Fibroblast of lung (primary cell): ENCODE measurements at regions not wholly inside any gene's neighbourhood (a gene's known extent, or its start where the extent isn't known, plus 50 kb on each side); places are given as distances from the start of the nearest gene placed in this dataset.
A peak's percentile ranks its signal among the peaks of the same experiment; 100 is the strongest.

ENCODE experiments used
- DNase-seq, 2 donors: peaks; one replicate each; pipeline versions ENCODE4 v3.0.0 to v3.0.0-alpha.2; 2010; ENCODE audit warnings: low read depth in 2 of 2
- H2AFZ ChIP-seq: 2 replicates; pipeline ENCODE4 v1.5.1; 2012; ENCODE audit warnings: low read length, control low read depth, inconsistent platforms
- H3K27ac ChIP-seq: 2 replicates; pipeline ENCODE4 v1.5.1; 2011; ENCODE audit warnings: low read length, control low read depth; ENCODE audit not compliant: insufficient read depth
- H3K27me3 ChIP-seq: 2 replicates; pipeline ENCODE4 v1.5.1; 2011; ENCODE audit warnings: mild to moderate bottlenecking, low read length; ENCODE audit not compliant: control insufficient read depth, insufficient read depth
- H3K36me3 ChIP-seq: 2 replicates; pipeline ENCODE4 v1.5.1; 2011; ENCODE audit warnings: low read length; ENCODE audit not compliant: control insufficient read depth, insufficient read depth
- H3K4me1 ChIP-seq: 2 replicates; pipeline ENCODE4 v1.5.1; 2011; ENCODE audit warnings: low read length; ENCODE audit not compliant: control insufficient read depth, insufficient read depth; ENCODE audit errors: extremely low read depth
- H3K4me2 ChIP-seq: 2 replicates; pipeline ENCODE4 v1.5.1; 2011; ENCODE audit warnings: low read length, control low read depth; ENCODE audit not compliant: insufficient read depth; ENCODE audit errors: extremely low read depth
- H3K4me3 ChIP-seq, 4 experiments: fragments of 200-600 bp in 1 of 4; sonication (generic) in 1 of 4; replicated peaks in 1 of 4; 2 replicates each; pipeline ENCODE4 v1.5.1; 2011 to 2016; ENCODE audit warnings: low read length in 4 of 4, low read depth in 3 of 4, mild to moderate bottlenecking in 3 of 4, control low read depth in 2 of 4, inconsistent platforms in 1 of 4, mixed read lengths in 1 of 4; ENCODE audit not compliant: insufficient read depth in 1 of 4; ENCODE audit errors: control extremely low read depth in 1 of 4
- H3K79me2 ChIP-seq: 2 replicates; pipeline ENCODE4 v1.5.1; 2012; ENCODE audit warnings: mild to moderate bottlenecking, low read length, inconsistent platforms; ENCODE audit not compliant: control insufficient read depth, insufficient read depth
- H3K9ac ChIP-seq: 2 replicates; pipeline ENCODE4 v1.5.1; 2011; ENCODE audit warnings: mild to moderate bottlenecking, low read length, control low read depth; ENCODE audit not compliant: insufficient read depth
- H3K9me3 ChIP-seq: 2 replicates; pipeline ENCODE4 v1.5.1; 2012; ENCODE audit warnings: low read depth, low read length; ENCODE audit not compliant: control insufficient read depth, insufficient read depth
- H4K20me1 ChIP-seq: 2 replicates; pipeline ENCODE4 v1.5.1; 2011; ENCODE audit warnings: low read length; ENCODE audit not compliant: control insufficient read depth, insufficient read depth; ENCODE audit errors: extremely low read depth
- EZH2 ChIP-seq: IDR thresholded peaks from 2 replicates; pipeline ENCODE4 v1.5.1; 2012; ENCODE audit warnings: low read length, control low read depth, mild to moderate bottlenecking; ENCODE audit errors: missing control alignments
- TF ChIP-seq, protein P1 (sequence below), 2 donors: IDR thresholded peaks in 1 of 2; conservative IDR thresholded peaks in 1 of 2; 1 replicate in 1 of 2; 2 replicates in 1 of 2; pipeline ENCODE4 v1.5.1; 2011 to 2012; ENCODE audit warnings: low read length in 2 of 2, control low read depth in 1 of 2, inconsistent platforms in 1 of 2, low read depth in 1 of 2, mild to moderate bottlenecking in 1 of 2

DNA sequence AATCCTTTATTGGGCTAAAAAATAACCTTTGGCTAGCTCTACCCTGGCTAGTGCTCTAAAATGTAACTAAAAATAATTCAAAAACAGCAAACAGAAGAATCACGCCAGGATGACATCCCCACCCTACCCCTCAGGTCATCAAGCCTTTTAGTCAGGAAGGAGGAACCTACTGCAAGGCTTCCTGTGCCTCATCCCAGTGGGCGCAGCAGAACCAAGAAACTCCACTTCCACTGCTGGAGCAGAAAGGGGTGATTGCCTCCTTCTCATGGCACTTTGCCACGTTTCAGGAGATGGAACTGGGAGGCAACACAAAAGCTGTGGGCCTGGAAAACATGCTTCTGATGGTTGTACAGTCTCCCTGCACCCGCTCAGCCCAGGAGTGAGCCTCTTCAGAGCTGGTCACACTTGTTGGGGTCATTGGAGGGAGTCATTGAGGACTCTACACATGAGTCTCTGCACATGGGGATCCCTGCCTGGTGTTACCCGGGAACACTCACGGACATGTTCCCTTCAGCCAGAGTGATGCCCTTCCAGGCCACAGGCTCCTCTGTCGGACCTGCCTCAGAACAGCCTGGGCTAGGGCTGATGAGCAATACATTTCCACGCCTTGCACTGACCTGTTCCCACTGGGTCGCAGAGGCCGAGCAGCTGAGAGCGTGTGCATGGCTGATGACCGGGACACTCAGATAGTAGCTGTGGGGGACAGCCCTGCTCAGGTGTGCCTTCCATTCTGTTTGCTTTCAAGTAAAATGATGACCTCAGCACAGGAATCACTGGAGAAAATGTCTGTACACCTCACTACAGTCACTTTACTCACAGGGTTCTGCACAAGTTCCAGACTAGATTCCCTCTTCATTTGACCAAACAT, 355.3 kb downstream of the FGFR2 start:
- no peaks in the 10 kb centered on the region for H3K4me1 ChIP-seq
- H3K27ac ChIP-seq: no peak overlapping the region
- H3K27me3 ChIP-seq: no peaks in the 10 kb centered on the region
- TF ChIP-seq, protein P1, sequence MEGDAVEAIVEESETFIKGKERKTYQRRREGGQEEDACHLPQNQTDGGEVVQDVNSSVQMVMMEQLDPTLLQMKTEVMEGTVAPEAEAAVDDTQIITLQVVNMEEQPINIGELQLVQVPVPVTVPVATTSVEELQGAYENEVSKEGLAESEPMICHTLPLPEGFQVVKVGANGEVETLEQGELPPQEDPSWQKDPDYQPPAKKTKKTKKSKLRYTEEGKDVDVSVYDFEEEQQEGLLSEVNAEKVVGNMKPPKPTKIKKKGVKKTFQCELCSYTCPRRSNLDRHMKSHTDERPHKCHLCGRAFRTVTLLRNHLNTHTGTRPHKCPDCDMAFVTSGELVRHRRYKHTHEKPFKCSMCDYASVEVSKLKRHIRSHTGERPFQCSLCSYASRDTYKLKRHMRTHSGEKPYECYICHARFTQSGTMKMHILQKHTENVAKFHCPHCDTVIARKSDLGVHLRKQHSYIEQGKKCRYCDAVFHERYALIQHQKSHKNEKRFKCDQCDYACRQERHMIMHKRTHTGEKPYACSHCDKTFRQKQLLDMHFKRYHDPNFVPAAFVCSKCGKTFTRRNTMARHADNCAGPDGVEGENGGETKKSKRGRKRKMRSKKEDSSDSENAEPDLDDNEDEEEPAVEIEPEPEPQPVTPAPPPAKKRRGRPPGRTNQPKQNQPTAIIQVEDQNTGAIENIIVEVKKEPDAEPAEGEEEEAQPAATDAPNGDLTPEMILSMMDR (conservative IDR thresholded peaks at IDR 0.05 in 1 of 2, IDR thresholded peaks at IDR 0.05 in 1 of 2; ENCODE audit: low read depth in 1 of 2, low read length in 2 of 2): no peak
- TF ChIP-seq EZH2: no peak
- no peaks in the 10 kb centered on the region for H3K9me3 ChIP-seq
- H3K9ac ChIP-seq: no peak overlapping the region
- H3K79me2 ChIP-seq: no peaks in the 10 kb centered on the region
- H3K36me3 ChIP-seq: no peaks in the 10 kb centered on the region
- H4K20me1 ChIP-seq: no peaks in the 10 kb centered on the region
- H2AFZ ChIP-seq: no peak overlapping the region
- H3K4me3 ChIP-seq: no peak overlapping the region
- no peak for DNase-seq
- H3K4me2 ChIP-seq: no peak overlapping the region

- no peak overlapping the region for H3K9ac ChIP-seq
These were observed 354.5 kb downstream of the FGFR2 start for GRCh38 chr10:121243609-121244241.

GRCh38 chr10:121244818-121245217, 353.4 kb downstream of the FGFR2 start:
- no peaks in the 10 kb centered on the region for H3K36me3 ChIP-seq
- TF ChIP-seq, protein P1 (conservative IDR thresholded peaks at IDR 0.05 in 1 of 2, IDR thresholded peaks at IDR 0.05 in 1 of 2; ENCODE audit: low read depth in 1 of 2, low read length in 2 of 2): no peak
- no peak for TF ChIP-seq EZH2
- H4K20me1 ChIP-seq: no peaks in the 10 kb centered on the region
- H3K4me1 ChIP-seq: no peaks in the 10 kb centered on the region
- no peaks in the 10 kb centered on the region for H3K9me3 ChIP-seq
- no peak overlapping the region for H3K9ac ChIP-seq
- H3K27ac ChIP-seq: no peak overlapping the region
- no peak overlapping the region for H3K4me3 ChIP-seq
- no peaks in the 10 kb centered on the region for H3K27me3 ChIP-seq
- DNase-seq: peak in 1 of 2 donors; percentile 69
- no peaks in the 10 kb centered on the region for H3K79me2 ChIP-seq
- no peak overlapping the region for H3K4me2 ChIP-seq
- no peak overlapping the region for H2AFZ ChIP-seq

More at GRCh38 chr10:121243609-121244241, 354.5 kb downstream of the FGFR2 start:
- no peak overlapping the region for H3K4me3 ChIP-seq
- H3K4me2 ChIP-seq: no peak overlapping the region
- H3K27me3 ChIP-seq: no peaks in the 10 kb centered on the region
- H3K36me3 ChIP-seq: no peaks in the 10 kb centered on the region
- H3K9me3 ChIP-seq: no peaks in the 10 kb centered on the region
- no peaks in the 10 kb centered on the region for H3K79me2 ChIP-seq
- no peaks in the 10 kb centered on the region for H3K4me1 ChIP-seq
- H2AFZ ChIP-seq: no peak overlapping the region
- peak in 1 of 2 donors; percentile 1 for DNase-seq
- no peak for TF ChIP-seq EZH2
- TF ChIP-seq, protein P1 (conservative IDR thresholded peaks at IDR 0.05 in 1 of 2, IDR thresholded peaks at IDR 0.05 in 1 of 2; ENCODE audit: low read depth in 1 of 2, low read length in 2 of 2): no peak
- no peaks in the 10 kb centered on the region for H4K20me1 ChIP-seq
- H3K27ac ChIP-seq: no peak overlapping the region
